Middle frontal gyrus (tissue), 1 donor: ENCODE measurements at regions not wholly inside any gene's neighbourhood (a gene's known extent, or its start where the extent isn't known, plus 50 kb on each side); places are given as distances from the start of the nearest gene placed in this dataset.

Source experiments
- DNase-seq: peaks from one replicate; pipeline ENCODE4 v3.0.0-alpha.2; 2015; ENCODE audit warnings: low spot score; ENCODE audit errors: extremely low spot score

DNA sequence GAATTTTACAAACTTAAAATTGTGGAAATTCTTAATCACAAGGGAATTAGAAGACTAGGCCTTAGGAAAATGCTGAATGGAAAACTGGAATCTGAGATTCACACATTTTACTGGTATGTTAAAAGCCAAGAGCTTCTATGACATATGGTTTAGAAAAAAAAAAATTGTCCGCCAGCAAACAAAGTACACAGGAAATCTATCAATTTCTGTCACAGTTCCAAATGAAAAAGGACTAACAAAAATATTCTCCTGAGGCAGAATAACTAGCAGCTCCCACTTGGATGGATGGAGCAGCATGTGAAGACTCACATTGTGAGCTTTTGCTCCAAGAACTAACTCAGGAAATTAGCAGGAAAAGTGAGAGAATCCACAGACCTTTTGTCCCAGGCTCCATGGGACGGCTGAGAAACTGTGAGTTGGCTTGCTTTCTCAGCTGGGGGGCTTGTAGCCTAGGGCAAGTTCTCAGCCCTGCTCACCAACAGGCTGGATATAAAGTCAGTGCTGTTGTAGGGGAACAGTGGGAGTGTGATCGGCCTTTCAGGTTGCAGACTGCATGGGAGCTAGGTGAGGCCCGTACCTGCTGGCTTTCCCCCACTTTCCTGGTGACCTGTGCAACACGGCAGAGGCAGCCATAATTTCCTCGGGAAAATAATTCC is 731.1 kb upstream of the SGO1 start:
- no peak for DNase-seq

DNA sequence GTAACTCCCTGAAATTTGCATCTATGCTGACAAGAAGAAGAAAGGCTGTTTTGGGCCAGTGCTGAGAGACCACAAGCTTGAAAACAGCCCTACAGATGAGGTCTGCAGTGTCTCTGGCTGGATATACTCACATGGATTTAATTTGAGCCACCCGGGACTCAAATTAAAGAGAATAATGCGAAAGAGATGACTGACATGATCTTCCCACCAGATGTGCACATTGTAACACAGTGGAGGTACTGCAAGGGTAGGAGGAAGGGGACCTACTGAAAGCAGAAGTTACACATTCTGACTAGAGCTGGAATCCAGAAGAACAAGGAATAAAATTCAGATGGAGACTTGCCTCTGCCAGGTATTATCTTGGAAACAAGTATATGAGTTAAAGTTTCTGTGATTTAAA is 728.3 kb upstream of the SGO1 start:
- no peak for DNase-seq

DNA sequence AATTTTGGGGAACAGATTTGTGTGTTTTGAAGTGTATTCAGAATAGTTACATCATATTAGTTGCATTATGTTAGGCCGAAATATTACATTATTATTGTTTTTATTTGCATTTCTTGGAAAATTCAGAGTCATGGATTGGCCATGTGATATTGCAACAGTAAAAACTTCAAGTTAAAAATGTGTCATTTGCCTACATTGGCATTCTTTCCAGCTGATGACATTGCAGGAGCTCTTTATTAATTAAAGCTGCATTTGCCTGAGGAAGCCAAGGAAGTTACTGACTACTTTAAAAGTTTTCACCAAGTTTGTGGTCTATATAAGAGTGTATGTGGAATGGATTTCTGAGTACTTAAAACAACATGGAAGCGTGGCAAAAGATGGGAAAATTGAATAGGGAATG is 726.4 kb upstream of the SGO1 start:
- DNase-seq: no peak

DNA sequence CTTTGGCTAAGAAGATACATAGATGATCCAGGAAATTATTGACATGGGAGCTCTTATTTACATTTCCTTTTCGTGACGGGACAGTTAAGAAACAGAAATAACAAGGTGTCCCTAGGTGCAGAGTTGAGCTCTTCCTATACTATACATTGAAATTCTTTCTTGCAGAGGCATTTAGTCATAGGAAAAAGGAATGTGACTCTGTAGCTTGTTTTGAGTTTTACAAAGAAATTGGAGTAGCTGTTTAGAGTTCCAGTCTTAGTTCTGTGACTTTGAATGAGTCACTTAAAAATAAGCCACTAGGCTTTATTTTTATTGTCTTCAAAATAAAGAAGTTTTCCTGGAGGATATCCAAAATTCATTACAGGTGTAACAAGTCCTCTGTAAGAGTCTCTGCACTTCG is 723.5 kb upstream of the SGO1 start:
- no peak for DNase-seq

DNA sequence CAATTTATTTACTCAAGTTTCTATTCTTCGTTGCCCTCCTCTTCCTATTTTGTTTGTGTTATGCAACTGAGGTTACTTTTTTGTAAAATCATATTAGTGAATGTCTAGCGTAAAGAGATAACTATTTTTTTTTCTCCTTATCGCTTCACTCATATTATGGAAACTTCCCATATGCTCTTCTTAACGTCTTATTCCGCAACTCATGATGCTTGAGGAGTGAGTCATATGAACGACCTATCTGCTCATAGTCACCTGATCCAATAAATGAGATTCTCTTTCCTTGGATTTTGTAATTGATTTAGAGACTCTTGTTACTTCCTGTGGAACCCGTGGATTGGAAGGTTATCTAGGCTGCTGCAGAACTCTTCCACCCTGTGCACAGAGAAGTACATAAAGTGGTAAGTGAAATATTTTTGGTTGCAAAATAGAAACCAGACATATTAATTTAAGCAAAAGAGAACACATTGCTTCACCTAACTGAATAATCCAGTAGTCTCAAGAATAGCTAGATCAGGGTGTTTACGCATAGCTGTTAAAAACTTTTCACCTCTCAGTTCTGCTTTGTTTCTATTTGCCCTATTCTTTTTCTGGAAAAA is 719.3 kb upstream of the SGO1 start:
- no peak for DNase-seq

DNA sequence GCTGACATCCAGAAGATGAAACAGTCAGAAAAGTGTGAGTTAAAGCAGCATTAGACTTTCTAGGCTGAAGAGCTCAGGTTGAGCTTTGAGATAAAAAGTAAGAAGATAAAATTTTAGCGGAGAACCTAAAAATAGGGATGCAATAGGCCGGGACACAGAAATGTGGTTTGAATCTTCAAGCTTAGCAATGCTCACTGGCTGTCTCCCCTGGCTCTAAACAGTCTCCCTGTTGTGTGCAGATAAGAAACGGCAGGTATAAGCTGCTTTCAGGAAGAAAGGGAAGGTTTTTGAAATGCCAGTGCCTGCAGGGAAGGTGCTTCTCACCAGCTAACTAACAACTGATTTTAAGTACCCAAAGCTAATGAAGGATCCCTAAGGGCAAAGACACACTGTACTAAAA is 718.7 kb upstream of the SGO1 start:
- no peak for DNase-seq

DNA sequence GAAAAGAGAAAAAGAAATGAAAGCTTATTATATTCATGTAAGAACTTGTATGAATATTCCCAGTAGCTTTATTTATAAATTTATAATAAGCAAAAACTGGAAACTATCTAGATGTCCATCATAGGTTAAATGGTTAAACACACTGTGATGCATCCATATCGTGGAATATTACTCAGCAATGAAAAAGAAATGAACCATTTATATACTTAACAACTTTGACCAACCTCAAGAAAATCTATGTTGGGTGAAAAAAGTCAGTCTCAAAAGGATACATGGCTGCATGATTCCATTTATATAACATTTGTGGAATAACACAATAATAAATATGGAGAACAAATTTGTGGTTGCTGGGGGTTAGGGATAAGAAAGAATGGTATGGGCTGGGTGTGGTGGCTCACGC is 713.0 kb upstream of the SGO1 start:
- no peak for DNase-seq

DNA sequence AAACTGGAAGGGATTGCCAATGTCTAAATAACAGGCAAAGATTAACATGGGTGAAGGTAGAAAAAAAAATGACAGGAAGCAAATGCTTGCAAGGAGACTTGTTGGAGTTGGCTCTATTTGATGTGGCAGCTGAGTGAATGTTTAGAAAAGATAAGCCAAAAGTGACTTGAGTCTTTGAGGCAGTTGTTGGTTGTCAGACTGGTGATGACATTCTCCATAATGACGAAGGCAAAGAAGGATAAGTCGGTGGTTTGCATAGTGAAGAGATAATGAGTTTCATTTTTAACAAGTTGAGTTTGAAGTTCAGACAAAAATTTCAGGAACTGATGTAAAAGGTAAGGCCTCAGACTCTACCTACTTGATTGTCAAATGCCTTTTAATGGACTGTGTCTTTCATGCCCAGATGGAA is 704.1 kb upstream of the SGO1 start:
- DNase-seq: no peak

DNA sequence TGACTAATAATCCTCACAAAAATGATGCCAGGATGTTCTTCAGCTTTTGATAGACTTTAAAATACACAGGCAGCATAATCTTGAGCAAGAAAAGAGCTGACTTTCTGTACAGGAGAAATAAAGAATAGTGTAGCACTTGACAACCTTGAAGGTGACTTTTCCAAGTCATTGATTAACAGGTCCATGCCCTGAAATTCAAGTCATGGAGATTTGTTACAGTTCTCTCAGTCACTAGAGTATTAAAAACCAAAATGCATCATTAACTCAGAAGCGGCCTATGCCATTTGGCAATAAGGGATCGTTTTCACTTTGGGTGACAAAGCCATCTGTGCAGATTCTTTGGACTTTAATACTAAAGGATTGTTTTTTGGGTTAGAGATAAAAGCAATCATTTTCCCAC is 692.7 kb upstream of the SGO1 start:
- no peak for DNase-seq

DNA sequence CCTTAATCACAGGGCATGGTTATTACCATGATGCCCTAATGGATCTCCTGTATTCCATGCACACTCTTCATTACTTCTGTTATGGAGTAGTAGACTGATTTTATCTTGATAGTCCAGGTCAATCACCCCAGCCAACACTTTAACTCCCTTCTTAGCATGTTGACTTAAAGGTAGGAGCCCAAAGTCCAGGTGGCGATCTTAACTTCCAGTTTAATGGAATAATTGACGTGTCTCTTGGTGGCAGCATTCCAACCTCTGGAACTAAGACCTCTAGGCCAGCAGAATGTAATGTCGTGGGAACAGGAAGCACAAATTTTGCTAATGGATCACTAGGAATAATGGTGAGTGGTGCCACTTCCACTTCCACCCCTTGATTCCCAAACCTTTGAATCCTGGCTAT is 687.2 kb upstream of the SGO1 start:
- DNase-seq: no peak

DNA sequence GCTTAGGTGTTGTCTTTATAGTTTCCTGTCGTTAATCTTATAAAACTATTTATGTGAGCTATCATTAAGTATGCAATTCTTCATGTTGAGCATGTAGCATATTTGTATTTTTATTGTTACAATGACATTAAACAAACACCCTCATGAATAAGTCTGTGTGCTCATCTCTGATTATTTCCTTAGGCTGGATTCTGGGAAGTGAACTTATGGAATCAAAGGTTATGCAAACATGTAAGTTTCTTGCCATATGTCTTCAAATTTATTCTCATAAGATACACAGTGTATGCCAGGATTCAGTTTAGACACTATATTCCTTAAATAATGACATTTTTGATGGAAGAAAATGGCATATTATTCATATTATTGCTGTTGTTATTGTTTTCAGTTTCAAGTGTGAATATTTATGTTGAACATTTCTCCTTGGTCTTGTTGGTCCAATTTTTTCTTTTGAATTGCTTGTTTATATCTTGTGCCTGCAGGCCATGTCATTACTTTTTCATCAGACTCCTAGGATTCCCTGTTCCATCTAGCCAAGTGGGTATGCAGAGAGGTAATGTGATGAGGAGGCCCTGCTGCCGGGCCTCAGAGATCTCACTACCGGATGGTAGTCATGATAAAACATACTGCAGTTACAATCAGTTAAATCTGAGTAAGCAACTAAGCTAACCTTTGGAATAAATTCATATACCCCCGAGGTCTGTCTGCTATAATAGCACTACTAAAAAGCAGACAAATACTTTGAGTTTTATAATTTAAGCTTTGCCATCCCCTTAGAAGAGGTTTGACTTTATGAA is 684.3 kb upstream of the SGO1 start:
- DNase-seq: no peak

DNA sequence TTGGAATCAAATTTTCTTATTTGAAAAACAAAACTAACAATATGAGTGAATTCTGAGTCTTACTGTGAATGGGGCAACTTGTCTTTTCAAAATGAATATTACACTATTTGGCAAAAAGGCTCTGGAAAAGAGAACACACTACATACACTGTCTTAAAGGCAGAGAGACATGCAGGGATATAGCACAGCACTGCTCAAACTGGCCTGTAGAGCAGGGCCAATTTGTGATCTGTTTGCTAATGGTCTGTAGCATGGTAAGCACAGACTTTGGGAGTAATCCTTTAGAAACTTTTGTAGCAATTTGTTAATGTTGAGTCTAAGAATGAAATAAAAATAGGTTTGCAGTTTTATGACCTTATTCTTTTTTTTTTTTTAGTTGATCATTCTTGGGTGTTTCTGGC is 679.8 kb upstream of the SGO1 start:
- no peak for DNase-seq

DNA sequence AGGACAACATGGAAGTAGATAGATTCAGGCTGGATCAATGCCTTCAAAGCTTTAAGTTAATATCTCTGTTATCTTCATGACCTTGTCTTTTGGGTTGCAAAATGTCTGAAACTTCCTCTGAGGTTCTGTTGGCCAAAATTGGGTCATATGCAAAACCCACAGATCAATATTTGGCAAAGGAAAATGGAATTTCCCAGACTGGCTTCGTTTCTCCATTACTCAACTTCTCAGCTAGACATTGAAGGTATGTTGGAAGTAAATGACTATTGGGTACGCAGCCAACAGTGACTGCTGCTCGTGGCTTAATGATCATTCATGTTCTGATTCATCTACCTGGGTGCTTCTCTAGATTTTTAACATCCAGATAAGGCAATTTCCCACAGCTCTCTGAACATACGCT is 675.4 kb upstream of the SGO1 start:
- no peak for DNase-seq

DNA sequence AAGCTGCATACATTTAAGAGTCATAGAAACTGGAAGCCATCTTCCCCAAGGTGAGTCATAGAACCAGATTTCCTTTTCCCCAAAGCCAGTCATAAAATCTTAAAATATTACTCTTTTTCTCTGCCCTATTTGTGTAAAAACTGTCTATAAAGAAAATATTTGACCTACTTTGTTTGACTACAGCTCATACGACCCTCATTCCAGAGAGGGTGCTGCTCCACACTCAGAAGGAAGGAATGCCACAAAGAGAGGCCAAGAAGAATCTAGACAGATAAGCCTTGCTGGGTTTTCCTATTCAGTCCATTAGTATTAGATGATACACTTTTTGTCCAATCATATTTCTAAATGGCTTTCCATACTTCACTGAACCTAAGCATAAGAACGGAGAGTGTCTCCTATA is 671.6 kb upstream of the SGO1 start:
- no peak for DNase-seq

DNA sequence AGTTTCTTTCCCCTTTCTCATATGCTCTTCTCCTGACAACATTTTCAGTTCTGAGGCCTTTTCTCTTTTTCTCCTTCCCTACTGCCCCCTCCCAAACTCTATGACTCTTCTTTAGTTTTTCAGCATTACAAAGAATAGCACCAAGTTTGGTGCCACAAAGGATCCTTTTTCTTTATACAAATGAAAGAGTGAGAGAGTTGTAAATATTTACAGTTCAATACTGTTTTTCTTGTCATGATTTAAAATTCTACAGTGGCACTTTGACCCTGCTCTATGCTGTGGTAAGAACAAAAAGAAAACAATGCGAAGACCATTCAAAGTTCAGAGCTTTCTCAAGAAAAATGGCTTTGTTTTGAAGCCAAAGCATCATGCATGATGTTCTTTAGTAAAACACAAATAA is 667.9 kb upstream of the SGO1 start:
- no peak for DNase-seq

DNA sequence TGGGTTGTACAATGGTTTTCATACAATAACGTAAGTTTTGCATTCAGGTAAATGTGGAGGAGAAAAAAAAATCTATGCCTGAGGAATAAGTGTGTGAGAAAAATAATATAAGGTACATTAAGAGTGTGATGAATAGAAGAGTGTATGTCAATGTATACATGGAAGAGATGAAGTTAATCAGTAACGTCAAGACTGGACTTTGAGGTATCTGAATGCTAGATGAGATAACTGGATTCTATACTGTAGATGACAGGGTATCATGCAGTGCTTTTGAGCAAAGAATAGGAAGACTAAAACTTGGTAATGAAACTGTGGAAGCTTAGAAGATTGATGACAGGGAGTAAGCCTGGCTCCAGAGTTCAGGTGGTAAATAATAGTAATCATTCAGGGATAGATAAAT is 666.7 kb upstream of the SGO1 start:
- no peak for DNase-seq

DNA sequence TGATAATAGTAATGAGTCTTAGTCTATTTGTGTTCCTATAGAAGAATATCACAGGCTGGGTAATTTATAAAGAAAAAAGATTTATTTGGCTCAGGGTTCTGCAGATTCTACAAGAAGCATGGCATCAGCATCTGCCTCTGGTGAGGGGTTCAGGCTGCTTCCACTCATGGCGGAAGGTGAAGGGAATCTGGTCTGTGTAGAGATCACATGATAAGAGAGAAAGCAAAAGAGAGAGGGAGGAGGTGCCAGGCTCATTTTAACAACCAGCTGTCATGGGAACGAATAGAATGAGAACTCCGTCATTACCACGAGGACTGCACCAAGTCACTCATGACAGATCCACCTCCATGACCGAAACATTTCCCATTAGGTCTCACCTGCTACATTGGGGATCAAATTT is 664.0 kb upstream of the SGO1 start:
- DNase-seq: no peak

DNA sequence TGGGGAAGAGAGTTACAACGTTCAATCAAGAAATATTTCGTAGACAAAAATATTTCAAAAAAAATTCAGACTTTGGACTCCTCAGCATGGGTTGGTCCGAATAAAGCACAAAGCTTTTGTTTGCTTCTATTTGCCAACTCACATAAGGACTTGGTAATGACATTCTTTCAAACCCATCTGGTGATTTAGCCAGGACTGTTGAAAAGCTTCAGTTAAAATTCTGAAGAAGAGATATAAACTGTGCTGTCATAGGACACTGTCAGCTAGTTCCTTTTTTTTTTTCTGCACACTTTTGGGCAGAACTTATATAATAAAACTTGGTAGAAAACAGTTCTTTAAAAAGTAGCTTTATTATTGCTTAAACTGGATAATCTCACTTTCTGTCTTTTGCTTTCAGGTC is 660.8 kb upstream of the SGO1 start:
- DNase-seq: no peak

DNA sequence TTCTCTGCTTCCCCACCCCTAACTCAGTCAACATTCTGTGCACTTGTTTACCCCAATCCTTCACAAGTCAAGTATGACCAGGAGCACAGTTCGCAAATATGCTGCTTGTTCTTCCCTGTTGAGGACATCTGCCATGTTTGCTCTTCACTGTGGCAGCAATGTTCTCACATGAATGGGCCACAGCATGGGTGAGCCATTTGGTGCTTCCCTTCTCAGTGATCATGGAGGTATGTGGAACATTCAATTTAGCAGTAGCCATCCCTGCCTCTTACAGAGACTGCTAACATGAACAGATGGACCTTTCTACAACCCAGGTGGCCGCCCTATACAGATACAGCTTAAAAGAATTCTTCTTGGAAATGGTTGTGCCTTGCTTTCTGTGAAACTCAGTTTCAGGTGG is 660.1 kb upstream of the SGO1 start:
- DNase-seq: no peak

DNA sequence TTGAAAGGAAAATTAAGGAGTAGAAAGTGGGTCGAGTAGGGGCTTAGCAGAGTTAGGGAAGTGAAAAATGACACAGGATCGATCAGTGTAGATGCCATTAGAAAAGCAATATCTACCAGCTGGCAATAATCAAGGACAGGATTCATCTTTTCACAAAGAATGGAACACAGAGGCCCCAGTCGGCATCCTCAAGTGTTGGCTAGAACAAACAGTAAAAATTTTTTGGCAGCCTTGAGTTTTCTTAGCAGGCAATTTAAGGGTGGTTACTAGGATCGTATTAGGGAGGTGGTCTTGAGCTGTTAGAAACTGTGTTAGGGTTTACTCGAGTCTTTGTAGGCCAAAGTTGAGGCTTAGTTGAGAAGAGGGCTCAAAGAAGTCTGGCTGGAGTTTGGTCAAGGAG is 658.8 kb upstream of the SGO1 start:
- no peak for DNase-seq

DNA sequence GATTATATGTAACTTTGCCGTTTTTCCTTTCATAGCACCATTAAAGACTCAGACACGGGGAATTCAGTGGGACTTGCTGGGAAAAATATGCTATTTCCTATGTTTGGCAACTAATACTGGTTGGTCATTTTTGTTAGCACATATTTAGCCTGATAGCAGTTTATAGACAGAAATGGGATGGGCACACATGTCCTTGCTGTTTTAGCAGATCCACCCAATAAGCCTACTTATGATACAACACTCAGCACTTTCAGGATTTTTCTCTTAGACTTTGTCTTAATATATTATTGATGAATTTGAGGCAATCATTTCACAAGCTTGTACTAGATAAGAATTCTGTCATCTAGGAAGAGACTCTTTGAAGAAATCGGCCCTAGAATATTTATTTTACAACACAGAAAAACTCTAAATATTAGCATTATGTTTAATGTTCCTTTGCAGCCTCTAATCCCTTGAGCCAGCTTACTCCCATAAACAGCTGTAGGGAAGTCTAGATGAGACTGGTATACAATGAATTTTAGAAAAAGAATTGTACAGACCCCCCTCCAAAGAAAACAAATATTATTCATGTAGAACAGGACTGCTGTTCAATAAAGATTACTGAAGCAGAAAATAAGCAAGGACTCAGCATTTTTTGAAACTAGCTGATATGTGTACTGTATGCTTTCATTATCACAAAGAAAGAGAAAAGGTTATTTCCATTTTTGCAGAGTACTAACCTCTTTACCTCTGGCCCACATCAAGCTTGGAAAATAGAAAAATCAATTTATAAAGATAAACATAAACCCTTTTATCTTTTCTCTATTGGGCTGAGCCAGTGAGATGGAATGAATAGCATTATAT is 656.8 kb upstream of the SGO1 start:
- DNase-seq: no peak

DNA sequence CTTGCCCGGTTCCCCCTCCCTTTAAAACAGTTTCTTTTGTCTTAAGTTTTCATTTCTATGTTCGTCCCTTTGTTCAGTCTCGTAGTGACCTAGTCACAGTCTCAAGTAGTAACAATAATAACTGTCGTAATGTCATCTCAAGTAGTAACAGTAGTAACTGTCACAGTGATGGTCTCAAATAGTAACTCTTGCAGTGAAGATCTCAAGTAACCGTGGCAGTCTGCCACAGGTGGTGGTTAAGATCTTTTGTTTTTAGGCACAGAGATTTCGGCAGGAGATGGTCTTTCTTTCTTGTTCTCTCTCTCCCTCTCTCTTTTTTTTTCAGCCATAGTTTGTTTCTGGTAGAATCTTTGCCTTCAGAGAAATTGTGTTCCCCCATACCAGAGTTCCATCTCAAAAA is 656.0 kb upstream of the SGO1 start:
- DNase-seq: no peak
